ENCODE measurements at regions not wholly inside any gene's neighbourhood (a gene's known extent, or its start where the extent isn't known, plus 50 kb on each side); places are given as distances from the start of the nearest gene placed in this dataset.

DNA sequence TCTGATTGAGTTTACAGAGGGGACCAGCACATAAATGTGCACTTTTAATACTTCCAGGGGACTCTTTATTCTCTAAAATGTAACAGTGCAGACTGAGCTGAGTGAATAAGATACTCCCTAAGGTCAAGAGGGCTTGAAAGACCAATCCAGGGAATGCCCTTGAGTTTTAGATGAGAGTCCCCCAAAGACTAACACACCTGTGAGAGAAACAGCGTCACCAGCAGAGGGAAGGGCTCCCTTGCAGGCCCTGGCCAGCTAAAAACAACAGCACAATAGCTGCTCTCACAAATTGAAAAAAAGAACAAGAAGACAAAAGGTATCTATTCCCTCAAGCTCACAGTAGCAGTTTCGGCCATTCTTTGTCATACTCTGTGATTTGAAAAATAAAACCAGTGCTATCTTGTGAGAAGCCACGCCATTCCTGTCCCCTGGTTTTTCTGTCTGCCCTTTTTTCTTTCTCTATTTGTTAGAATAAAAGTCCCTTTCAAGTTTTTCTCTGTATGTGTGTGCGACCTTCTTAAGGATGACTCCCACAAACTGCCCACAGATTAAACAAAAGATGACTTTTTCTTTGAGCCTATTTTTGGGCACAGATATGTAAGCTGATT is 230.4 kb upstream of the BMPER start:
- TF ChIP-seq, protein P1, sequence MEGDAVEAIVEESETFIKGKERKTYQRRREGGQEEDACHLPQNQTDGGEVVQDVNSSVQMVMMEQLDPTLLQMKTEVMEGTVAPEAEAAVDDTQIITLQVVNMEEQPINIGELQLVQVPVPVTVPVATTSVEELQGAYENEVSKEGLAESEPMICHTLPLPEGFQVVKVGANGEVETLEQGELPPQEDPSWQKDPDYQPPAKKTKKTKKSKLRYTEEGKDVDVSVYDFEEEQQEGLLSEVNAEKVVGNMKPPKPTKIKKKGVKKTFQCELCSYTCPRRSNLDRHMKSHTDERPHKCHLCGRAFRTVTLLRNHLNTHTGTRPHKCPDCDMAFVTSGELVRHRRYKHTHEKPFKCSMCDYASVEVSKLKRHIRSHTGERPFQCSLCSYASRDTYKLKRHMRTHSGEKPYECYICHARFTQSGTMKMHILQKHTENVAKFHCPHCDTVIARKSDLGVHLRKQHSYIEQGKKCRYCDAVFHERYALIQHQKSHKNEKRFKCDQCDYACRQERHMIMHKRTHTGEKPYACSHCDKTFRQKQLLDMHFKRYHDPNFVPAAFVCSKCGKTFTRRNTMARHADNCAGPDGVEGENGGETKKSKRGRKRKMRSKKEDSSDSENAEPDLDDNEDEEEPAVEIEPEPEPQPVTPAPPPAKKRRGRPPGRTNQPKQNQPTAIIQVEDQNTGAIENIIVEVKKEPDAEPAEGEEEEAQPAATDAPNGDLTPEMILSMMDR (IDR thresholded peaks at IDR 0.05) = no peak
- TF ChIP-seq POLR2A (IDR thresholded peaks at IDR 0.05) = no peak
- no peak for TF ChIP-seq EP300 (IDR thresholded peaks at IDR 0.05)
